ENCODE measurements at regions not wholly inside any gene's neighbourhood (a gene's known extent, or its start where the extent isn't known, plus 50 kb on each side); places are given as distances from the start of the nearest gene placed in this dataset.

- no peak for TF ChIP-seq CTCF (IDR thresholded peaks at IDR 0.05; ENCODE audit: insufficient read depth, low read depth, low read length)
- TF ChIP-seq EZH2 (IDR thresholded peaks at IDR 0.05; ENCODE audit: insufficient read depth, low read length) = no peak
These were observed 236.9 kb upstream of the ASCC3 start for GRCh38 chr6:101118136-101118396.
